Breast epithelium (tissue), 3 donors: ENCODE measurements at regions not wholly inside any gene's neighbourhood (a gene's known extent, or its start where the extent isn't known, plus 50 kb on each side); places are given as distances from the start of the nearest gene placed in this dataset.

Source experiments
- POLR2A ChIP-seq: fragments of 450-650 bp; IDR thresholded peaks from one replicate; pipeline ENCODE4 v1.6.1; 2016; ENCODE audit warnings: antibody characterized with exemption, mild to moderate bottlenecking, moderate library complexity
- POLR2AphosphoS5 ChIP-seq, 3 donors: sonication (generic); formaldehyde crosslinking; IDR thresholded peaks; one replicate each; pipeline ENCODE4 v1.6.1; 2017; ENCODE audit warnings: antibody characterized with exemption in 3 of 3
- TF ChIP-seq, protein P1 (sequence below), 3 donors: fragments of 450-650 bp; IDR thresholded peaks; one replicate each; pipeline ENCODE4 v1.5.1; 2016 to 2017; ENCODE audit warnings: antibody characterized with exemption in 3 of 3, mild to moderate bottlenecking in 3 of 3, moderate library complexity in 3 of 3

DNA sequence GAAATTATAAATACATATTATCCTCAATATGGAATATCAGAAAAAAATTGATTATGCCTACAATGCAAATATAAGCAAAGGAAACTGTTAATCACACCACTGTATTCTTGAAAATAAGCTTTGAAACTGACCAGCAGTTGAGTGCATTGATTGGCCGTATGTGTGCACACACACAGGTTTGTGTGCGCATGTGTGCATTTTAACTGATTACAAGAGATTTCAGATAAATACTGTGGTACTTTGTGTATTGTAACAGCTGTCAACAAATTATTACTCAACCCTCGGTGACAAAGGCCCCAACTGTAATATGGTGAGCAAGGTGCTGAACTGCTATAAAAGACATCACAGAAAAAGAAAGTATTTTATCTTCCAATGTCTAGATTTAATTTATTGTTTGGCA is 1238.9 kb upstream of the ALCAM start:
- TF ChIP-seq, protein P1, sequence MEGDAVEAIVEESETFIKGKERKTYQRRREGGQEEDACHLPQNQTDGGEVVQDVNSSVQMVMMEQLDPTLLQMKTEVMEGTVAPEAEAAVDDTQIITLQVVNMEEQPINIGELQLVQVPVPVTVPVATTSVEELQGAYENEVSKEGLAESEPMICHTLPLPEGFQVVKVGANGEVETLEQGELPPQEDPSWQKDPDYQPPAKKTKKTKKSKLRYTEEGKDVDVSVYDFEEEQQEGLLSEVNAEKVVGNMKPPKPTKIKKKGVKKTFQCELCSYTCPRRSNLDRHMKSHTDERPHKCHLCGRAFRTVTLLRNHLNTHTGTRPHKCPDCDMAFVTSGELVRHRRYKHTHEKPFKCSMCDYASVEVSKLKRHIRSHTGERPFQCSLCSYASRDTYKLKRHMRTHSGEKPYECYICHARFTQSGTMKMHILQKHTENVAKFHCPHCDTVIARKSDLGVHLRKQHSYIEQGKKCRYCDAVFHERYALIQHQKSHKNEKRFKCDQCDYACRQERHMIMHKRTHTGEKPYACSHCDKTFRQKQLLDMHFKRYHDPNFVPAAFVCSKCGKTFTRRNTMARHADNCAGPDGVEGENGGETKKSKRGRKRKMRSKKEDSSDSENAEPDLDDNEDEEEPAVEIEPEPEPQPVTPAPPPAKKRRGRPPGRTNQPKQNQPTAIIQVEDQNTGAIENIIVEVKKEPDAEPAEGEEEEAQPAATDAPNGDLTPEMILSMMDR (IDR thresholded peaks at IDR 0.05) = no peak
- no peak for TF ChIP-seq POLR2AphosphoS5 (IDR thresholded peaks at IDR 0.05)
- no peak for TF ChIP-seq POLR2A
